ENCODE measurements at regions not wholly inside any gene's neighbourhood (a gene's known extent, or its start where the extent isn't known, plus 50 kb on each side); places are given as distances from the start of the nearest gene placed in this dataset.

DNA sequence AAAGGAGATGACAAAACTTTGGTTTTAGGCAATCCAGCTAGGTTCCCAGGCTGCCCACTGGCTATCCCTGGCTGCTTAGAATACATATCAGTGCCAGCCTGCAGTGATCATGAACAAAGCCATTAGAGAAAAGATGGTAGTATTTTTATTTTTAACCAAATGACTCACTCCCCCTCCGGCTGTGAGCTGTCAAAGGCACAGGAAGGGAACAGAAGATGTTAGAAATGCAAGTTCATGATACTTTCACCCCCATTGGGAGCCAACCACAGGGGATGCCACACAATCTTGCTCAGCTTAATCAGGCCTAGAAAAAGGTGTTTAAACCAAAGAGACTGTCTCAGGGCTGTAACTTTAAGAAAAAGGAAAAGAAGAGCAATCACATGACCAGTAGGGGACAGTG lies 70.3 kb upstream of the ASTN2 start:
- no peak for DNase-seq

DNA sequence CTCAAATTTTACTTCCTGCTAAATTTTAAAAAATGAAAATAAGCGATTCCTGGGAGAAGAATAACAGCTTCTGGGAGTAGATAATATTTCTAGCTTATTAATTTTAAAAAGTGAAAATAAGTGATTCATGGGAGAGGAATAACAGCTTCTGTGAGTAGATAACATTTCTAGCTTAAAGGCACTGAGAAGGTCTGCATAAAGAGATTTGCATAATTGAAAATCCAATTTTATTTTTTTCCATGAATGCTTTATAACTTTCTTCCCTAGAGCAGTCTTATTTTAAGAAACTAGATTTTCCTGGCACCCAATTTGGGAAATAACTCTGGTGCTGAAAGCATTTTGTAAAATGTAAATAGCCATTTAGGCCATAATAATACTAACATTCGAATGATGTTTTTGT lies 65.9 kb upstream of the ASTN2 start:
- no peak for DNase-seq

DNA sequence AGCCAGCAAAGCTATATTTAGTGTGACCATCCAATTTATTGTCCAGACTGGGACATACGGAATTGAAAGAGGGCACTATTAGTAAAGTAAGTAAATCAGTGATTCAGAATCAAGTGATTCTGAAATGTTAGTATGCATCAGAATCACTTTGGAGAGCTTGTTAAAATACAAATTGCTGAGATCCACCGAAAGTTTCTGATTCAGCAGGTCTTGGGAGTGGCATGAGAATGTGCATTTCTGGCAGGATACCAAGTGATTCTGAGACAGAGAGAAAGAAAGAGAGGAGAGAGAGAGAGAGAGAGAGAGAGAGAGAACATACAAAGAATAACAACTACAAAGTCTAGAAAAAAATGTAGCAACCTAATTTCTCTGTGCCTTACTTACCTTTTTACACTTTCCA lies 65.4 kb upstream of the ASTN2 start:
- no peak for DNase-seq

DNA sequence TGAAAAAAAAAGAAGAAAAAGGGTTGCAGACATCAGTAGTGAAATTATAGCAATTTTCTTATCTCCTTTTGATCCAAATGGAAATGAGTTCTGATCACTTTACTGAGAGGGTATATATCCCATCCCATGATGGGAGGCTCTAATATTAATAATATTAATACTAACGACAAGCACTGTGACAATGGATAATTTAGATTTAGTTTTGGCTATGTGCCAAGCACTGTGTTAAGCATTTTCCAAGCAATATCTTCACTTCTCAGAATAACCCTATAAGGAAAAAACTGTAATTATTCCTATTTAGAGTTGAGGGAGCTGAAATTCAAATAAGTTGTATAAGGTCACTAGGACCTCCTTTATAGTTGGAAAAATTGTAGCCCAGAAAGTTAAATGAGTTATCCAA lies 58.4 kb upstream of the ASTN2 start:
- no peak for DNase-seq

DNA sequence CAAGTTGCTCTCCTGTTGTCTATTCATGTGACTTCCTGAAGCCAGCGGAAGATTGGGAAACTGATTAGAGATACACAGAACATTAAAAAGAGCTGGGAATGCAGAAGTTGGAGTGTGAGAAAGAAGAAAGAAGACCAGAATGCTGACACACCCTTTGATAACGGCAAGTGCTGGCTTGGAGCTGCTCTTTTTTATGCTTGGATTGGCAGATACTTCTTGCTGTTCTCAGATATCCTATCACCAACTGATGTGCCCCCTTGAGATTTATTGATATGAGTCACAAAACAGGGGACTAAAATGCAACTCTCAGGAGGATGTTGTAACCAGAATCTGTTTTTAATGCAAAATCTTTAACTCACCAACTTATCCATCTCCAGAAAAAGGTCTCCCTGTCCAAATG lies 56.0 kb upstream of the ASTN2 start:
- no peak for DNase-seq

DNA sequence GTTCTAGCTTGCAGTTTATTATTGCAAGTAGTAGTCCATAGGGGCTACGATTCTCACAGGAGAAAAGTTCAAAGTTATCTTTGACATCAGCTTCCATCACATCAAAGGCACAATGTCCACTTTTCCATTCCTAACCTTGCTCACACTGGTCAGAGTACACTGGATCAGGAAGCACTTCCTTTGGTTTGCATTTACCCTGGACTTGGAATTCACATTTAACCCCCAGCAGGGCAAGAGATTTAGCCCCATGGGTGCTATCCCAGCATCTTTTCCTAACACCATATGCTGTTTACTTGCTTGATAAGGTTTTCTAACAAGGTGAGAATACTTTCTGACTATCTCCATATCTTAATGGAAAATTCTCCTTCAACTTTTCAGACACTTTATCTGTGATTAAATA lies 55.6 kb upstream of the ASTN2 start:
- DNase-seq = no peak

DNA sequence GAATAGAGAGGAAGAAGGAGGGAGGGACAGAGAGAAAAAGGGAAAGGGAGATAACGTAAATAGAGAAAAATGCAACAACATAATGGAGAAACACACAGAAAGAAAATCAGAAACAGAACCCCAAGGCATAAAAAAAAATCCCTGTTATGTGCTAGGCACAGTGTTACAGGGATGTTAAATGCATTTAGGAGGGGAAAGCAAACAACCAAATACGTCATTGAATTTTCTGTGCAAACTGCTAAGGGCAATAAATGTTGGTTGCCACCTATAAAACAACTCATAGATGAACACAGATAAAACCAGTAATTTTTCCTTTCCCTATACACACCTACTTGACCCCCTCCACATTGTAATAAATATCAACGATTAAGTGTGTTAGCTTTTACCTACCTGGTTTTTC lies 51.3 kb upstream of the ASTN2 start:
- DNase-seq = no peak

DNA sequence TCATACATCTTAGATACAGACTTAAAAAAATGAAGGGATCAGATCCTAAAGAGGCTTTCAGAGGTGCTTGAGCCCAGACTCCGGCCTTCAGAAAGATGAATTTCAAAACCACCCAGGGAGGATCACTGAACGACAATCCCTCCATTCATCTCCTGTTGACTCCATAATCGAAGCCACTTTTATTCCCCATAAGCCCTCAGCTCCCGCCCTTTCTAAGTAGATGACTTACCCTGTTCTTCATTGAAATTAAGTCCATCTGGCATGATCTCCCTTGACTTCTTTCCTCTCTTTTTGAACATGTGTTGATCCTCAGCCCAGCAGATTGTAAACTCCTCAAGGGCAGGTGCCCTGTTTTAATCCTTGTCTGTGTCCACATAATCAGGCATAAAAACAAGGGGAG lies 50.8 kb upstream of the ASTN2 start:
- DNase-seq = no peak

DNA sequence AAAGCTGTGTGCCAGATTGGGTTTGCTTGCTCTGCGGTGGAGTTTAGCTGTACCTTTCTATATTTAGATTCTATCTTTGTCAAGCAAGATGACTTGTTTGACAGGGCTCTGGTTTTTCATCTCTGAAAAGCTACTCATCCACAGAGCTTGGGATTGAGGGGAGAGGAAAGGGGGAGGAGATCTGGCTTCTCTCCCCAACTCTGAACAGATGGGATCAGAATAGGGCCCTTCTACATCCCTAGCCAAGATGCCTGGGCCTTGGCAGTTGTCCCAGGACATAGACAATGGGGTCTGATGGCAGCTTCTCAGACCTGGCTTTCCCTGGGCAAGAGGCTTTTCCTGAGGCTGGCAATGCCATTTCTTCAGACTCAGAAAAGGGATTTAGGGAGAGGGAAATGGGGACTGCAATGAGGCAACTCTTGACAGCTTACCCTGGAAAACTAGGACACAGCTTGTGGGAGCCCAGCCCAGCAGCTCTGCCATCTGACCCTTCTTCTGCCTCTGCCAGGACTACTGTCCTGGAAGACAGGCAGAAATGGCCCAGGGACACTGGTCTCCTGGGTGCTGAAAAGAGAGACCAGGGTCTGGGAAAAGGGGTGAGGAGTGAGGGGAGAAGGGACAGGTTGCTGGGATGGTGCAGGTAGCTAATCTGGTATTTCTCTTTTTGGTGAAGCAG lies 50.2 kb upstream of the ASTN2 start:
- no peak for DNase-seq

All from CD4-positive, alpha-beta T cell treated with Interleukin-21 for 1 hour (primary cell).